Suppressor macrophage (primary cell): ENCODE measurements at regions not wholly inside any gene's neighbourhood (a gene's known extent, or its start where the extent isn't known, plus 50 kb on each side); places are given as distances from the start of the nearest gene placed in this dataset.

ENCODE experiments used
- DNase-seq, 4 experiments: peaks; one replicate each; pipeline ENCODE4 v3.0.0-alpha.2; 2020 to 2022

DNA sequence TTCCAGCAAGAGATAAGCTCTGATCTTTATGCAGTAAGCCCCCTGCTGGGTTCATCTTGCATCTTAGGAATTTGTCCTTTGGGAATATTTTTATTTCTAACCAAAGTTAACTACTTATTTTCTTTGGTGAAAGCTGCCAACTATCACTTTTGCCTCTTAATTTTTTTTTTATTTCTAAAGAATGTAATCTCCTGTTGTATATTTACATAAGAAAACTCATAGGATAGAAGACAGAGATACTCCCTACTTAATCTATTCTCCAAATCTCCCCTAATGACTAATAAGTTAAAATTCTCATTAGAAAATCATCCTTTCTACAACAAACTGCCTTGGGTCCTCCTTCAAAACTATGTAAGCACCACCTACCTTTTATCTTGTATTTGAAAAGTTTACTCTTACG, 612.2 kb upstream of the SLC39A10 start:
- DNase-seq = no peak

DNA sequence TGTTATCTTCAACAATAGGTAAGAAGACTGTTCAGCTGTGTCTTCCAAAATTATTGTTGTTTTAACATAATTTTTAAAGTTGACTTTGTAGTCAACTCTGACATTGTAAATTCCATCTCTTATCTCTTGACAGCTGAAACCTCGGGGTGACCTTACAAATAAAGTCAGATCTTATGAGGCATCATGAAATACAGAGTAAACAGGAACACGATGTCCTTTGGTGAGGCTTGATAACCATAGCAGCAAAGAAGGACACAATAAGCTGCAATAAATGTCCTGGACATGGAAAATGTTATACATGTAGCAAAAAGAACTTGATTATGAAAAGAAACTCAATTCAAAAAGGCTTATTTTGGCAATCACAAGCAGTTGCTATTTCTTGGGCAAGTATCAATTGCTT, 618.9 kb upstream of the SLC39A10 start:
- no peak for DNase-seq

DNA sequence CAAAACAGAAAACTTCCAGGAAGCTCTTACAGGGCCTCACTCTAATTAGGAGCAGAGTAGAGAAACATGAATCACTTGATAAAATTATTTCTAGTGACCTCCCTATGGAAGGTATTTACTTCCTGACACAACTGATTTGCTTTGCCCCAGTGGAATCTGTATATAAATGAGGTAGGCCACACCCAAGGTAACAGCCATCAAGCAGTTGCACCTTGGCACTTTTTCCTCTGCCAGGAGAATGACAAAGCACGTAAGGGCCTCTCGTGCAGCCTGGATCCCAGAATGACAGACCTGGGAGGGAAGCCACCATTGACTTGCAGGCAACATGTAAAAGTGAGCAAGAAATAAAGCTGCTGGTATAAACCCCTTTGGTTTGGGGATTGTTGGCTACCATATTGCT, 620.0 kb upstream of the SLC39A10 start:
- DNase-seq = no peak

DNA sequence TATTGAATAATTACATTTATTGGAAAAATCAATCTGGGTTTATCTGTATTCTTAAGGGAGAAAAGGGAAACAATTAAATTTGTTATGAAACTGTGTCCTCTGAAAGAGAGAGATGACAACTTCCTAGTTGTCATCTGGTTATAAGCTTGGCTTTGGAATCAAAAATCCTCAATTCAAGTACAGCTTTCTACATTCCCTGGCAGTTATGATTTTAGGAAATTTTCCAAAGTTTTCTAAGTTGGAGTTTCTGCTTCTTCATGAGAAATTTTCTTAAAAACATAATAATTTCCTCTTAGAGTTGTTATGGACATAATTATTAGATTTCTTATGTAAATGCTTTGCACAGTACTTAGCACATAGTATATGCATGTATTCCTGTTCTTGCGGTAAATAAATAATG, 625.6 kb upstream of the SLC39A10 start:
- no peak for DNase-seq

DNA sequence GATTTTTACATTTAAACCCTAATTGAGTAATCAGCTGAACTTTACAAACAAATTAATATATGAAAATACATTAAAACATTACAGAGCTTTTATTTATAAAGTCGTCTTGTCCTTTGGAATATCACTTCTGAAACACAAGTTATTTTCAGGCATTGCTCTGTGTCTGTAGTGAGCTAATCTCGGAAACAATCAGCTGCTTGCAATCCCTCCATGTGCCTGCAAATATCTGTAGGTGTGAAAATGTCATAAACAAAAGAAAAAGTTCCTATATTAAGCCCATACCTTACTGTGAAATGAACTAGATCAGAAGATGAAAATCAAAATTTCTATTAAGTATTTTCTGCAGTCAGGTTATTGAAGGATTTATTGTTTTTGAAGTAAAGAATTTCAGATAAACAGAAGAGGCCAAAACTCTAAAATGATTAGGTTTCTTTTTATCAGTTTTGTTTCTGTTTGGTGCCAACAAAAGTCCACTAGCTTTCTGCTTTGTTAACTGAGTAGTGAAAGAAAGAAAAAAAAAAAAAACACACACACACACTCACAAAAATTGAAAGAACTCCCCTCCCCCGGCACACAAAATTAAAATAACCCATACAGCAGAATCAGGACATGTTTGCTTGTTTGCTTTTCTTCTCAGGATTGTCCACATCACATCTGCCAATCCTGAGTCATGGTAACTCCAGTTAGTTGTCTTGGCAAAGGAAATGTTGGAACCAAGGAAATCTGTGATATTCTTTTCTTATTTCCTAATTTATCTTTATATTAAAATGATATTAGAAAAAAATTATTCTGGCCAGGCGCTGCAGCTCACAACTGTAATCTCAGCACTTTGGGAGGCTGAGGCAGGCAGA, 627.0 kb upstream of the SLC39A10 start:
- no peak for DNase-seq

DNA sequence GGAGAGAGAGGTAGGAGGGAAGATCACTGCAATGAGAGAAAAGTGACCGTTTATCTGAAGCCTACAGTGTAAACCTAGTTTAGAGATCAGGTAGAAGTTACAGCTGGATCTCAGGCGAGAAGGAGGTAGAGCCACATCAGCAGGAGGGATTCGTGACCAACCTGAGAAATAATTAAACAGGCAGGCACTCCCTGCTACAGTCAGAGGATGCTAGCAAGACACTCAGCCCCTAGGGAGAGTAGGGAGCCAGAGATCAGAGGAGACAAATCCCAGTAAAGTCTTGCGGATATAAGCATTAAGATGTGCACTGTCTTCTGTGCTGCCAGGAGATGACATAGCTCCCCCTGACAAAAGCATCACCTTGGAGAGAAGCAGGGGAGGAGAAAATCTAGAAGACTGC, 629.1 kb upstream of the SLC39A10 start:
- no peak for DNase-seq

DNA sequence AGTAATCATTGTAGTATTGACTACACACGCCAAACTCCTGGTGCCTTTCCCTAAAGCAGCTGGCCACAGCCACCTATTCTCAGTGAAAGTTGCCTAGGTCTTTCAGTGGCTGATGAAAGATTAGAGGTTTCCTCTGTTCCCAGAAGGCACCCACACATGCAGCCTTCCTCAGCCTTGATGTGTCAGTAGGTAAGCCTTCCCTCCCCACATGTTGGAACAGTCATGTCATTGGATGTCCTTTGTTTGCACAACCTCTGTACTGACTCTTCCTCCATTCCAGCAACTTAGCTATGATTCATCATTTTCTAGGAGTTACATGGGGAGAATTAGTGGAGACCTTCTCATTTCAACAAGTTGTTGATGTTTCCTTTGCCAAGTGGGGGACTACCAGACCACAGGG, 630.8 kb upstream of the SLC39A10 start:
- peak in 2 of 4 experiments; percentile 3 to 5 for DNase-seq

DNA sequence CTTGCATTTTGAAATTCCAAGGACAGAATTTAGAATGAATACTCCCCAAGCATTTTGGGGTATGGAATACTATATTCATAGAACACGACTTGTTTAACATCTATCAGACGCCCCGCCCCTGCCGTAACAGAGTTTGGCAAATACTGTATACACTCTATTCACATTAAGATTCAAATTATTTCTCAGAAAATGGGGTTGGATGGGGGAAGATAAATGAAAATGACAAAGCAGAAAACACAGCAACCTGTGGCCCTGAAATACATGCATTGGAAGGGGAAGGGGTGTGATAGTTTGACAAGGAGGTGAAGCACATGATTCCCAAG, 634.6 kb upstream of the SLC39A10 start:
- no peak for DNase-seq

DNA sequence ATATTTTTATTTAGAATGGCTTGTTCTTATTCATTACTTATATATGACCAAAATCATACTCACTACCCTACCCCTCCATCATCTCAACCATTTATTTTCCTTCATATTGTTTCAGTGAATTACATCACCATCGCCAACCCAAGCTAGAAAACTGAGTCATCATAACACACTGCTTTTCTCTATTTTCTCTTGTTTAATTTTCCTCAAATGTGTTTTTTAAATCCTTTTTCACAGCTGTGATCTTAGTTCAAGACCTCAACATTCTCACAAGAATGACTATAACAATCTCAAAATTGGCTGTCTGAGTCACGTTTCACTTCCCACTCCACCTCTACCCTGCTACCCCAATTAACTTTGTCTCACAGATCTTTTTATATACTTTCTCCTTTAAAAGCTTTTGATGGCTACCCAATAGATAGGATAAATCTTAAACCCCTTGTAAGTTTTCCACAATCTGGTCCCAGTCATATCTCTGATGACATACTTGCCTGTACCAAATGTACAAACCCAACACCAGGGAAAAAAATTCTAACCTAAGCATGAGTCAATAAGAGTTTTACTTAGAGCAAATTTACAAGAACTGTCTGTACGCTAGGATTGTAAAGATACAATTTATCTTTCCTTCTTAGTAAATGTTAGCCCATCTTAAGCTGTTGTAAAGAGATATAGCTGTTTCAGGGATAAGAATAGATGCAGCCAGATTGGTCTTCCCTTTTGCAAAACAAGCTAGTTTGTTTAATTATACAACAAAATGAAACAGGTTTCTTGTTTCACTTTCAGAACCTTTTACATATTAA, 635.1 kb upstream of the SLC39A10 start:
- DNase-seq = no peak

DNA sequence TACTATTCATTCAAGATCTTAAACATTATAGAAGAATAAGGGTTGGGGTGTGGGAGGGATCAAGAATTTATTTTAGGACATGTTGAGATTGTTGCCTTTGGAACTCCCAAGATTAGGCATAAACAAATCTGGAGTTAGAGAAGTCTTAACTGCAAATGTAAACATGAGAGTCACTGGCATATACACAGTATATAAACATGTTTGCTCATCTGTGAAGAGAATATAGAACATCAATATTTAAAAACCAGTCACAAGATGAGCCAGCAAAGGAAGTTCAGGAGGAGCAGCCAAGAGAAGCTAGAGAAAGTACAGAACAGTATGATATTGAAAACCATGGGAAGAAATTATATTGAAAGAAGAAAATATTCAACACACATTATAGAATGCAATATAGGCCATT, 638.6 kb upstream of the SLC39A10 start:
- DNase-seq = no peak

DNA sequence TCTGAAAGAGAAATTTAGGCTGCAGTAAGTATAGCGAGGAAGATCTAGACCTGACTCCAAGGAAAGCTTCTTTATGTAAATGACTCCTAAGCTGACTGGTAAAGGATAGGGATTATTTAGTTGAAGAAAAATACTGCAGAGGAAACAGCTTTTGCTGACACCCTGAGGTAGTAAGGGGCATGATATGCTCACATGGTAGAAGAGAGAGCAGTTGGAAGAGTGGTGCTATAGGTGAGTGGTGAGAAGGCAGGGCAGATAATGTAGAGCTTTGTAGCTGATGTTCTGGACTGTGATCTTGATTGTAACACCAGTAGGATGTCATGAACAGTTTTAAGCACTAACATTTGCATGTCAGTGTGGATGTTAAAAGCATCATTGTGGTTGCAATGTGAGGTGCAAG, 639.1 kb upstream of the SLC39A10 start:
- no peak for DNase-seq

DNA sequence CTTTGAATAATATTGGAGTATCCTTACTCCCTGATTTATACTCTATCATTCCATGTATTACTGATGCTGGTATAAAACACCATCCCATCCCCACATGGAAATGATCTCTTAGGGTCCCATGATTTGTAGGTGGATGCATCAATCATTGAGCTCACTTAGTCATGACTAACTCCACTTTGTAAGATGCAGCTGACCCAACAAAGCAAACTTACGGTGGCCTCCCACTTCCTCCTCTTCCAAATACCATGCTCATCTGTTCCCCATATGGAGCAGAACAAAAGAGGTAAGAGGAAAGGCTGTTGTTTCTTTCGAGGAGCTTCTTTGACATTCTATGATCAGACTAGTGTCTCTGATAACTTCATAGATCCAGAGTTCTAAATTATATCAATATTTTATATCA, 640.2 kb upstream of the SLC39A10 start:
- DNase-seq = peak in 3 of 4 experiments; percentile 10 to 59 (median 17)

DNA sequence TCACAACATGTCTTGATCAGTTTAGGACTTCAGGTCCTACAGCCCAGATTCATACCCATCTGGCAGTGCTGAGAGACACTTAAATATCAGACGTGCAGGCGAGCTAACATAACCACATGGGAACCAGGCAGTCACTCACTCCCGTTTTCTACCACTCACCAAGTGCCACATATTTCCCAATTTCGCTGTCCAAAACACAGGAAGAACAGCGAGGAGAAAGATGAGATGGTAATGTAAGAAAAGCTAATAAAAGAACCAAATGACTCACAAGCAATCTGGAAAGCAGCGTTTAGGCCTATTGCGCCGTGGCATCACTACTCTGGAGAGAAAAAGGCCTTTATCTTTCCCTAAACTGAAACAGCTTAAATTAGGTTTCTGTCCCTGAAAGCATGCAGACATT, 647.8 kb upstream of the SLC39A10 start:
- no peak for DNase-seq

DNA sequence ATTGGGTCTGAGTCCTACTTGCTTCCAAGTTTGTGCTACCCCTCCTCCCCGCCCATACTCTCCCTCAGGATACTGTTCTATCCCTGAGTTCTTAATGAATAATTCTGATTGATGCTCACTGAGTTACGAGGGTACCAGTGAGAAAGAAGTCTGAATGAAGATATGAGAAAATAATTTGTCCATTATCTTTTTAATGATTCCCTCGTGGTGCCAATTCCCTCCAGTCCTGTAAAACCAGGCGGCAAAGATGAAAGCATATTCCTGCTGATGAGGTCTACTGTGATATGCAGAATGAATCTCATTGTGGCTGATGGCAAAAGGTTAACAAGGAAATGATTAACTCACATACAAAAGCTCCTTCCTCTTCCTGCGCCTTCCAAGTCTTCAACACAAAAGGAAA, 650.2 kb upstream of the SLC39A10 start:
- no peak for DNase-seq

DNA sequence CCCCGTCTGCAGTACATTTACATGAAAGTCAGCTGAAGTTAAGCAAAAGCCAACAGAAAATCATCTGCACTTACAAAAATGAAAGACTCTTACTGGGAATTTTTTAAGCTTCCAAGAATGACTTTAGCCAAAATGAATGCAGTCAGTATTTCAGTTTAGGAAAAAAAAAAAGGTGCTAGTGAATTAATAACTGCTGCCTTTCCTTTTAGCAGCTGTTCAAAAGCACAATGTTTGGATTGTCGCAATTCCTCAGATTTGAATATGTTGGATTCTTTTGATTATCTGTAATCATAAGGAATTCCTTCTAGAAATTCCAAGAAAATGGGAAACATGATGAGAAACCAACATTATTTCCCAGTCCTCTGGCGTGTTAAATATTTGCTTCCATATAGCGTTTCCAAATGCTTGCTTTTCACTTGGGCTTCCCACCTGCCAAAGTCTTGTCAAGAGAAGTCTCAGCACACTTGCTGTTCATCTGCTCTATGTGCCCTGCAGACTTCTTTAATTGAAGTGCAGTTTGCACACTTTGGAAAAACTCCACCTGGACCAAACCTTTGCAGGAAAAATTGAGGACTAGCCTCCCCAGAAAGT, 653.0 kb upstream of the SLC39A10 start:
- no peak for DNase-seq

DNA sequence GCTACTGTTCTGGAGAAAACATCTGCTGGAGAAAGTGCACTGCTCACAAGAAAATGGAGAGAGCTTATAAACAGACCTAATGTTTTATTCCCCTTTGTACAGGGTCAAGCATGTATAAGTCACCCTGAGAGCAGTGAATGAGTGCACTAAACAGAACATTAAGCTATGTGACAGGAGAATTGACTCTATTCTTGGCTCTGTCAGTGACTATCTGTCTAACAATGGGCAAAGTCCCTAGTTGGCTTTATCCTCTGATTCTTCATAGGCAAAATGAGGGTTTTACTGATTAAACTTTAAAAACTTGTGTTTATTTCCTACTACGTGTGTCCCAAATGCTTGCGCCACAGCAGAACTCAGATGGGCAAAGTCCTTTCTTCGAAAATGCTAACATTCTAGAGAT, 655.1 kb upstream of the SLC39A10 start:
- no peak for DNase-seq

DNA sequence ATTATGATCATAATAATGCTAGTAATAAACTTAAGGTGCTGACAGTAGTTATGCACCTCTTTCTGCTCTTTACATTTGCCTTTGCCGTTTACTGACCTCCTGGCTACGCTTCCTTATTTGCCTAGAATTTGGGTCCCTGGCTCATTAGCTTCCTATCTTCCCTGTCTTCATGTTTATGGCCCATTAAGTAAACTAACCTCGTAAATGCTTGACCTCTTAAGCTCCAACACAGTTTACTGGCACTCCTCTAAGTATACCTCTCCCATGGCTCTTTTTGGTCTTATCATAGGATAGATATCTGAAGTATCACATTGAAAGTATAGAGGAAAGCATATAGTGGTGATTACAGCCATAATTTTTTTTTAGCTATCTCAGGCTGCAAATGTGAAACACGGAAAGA, 657.3 kb upstream of the SLC39A10 start:
- no peak for DNase-seq

DNA sequence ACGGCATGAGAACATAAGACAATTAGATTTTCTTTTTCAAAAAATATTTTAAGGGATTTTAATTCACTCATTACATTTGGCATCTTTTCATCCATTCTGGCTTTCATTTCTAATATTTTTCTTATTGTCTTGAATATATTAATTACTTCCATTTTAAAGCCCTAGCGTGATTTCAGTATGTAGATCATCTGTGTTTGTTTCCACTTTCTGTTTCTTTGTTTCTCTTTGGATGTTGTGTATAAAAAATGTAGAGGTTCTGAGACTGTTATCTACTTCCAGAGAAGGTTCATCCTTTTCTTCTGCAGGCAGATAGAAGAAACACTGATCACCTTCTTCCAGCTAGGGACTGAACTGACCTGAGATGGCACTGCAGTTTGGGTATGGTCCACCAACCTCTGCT, 664.4 kb upstream of the SLC39A10 start:
- no peak for DNase-seq

DNA sequence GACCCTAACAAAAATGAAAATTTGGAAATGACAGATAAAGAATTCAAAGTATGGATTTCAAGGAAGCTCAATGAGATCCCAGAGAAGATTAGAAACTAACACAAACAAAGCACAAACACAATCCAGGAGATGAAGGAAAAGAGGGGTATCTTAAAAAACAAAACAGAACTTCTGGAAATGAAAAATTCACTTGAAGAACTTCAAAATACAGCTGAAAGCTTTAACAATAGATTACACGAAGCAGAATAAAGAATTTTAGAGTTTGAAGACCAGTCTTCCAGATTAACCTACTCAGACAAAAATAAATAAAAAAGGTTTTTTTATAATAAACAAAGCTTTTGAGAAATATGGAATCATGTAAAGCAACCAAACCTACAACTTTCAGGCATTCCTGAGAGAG, 671.8 kb upstream of the SLC39A10 start:
- no peak for DNase-seq

DNA sequence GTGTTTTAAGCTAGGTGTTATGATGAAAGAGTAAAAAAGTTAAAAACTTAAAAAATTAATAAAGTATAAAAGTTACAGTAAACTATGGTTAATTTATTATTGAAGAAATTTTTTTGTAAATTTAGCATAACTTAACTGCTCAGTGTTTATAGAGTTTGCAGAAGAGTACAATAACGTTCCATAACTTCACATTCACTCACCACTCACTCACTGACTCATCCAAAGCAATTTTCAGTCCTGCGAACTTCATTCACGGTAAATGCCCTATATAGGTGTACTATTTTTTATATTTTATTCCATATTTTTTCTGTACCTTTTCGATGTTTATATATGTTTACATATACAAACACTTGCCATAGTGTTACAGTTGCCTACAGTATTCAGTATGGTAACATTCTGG, 694.8 kb upstream of the SLC39A10 start:
- no peak for DNase-seq

DNA sequence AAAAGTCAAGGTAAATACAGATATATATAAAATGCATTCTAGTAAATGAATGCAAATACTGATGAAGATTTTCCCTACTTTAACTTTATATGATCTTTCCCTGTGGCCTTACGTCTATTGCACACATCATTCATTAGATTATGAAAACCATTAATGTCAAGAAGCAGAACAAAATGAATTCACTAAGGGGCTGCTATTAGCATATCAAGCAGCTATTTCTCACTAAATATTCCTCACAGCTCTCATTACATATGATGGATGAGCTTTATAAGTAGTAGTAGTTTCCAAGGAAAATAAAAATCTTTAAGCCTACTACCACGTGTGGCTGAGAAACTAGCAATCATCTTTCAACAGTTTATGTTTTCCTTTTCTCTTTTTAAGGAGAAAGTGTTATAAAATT, 702.8 kb upstream of the SLC39A10 start:
- DNase-seq = no peak

DNA sequence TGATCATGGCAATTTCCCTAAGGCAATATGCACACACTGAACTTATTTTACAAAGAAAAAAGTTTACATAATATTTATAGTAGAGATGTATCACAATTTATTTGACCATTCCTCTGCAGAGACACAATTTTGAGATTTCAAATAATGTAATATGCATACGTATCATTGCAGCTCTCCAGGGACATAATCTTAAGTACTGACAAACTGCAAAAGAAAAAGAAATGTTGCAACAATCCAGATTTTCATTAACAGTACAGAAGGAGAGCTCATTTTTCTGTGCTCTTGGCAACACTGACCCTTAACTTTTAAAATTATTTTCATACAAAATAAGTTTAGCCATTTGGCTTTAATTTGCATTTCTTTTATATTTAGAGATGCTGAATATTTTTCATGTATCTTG, 710.2 kb upstream of the SLC39A10 start:
- DNase-seq = no peak

DNA sequence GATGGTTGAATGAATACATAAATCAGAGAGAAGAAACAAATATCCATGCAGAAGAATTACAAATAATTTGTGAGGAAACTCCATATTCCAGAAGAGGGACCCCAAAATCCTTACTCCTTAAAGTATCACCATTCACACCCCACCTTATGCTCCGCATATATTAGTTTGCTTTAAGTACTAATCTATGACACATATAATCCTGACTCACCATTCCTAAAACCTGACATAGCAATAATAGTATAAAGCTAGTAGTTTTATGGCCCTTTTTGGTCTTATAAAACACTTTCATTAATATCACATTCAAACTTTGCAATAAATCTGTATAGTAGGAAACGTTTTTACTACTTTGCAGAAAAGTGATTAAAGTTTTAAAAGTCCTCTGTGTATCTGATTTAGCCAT, 719.0 kb upstream of the SLC39A10 start:
- no peak for DNase-seq

DNA sequence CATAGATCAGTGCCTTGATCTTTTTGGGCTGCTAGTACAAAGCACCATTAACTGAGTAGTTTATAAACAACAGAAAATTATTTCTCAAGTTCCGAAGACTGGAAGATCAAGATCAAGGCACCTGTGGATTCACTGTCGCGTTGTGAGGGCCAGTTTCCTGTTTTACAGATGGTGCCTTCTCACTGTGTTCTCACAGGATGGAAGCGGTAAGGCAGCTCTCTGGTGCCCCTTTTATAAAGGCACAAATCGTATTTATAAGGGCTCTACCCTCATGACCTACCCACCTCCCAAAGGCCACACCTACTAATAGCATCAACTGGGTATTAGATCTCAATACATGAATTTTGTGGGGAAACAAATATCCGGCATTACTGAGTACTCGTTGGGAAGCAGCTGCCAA, 729.5 kb upstream of the SLC39A10 start:
- DNase-seq = no peak
